ENCODE measurements at regions not wholly inside any gene's neighbourhood (a gene's known extent, or its start where the extent isn't known, plus 50 kb on each side); places are given as distances from the start of the nearest gene placed in this dataset.

- DNase-seq, result no peak
- ChIA-PET POLR2A (ENCODE audit: unreplicated experiment) (no interaction called here), CTCF (no interaction called here)
- no TSS peak for BruUV-seq (replicated peaks)
- no peak for TF ChIP-seq EZH2 (IDR thresholded peaks at IDR 0.05; ENCODE audit: low read depth)
- no peak for TF ChIP-seq CTCF (conservative IDR thresholded peaks at IDR 0.05)
- no peak overlapping the region for H3K27ac ChIP-seq
- H3F3A ChIP-seq (ENCODE audit: insufficient read depth, low read depth), result no peaks in the 10 kb centered on the region
- no peak overlapping the region for H2AFZ ChIP-seq
- H3K4me2 ChIP-seq, result no peak overlapping the region
- H3K4me1 ChIP-seq (replicated peaks; ENCODE audit: insufficient read depth), result no peaks in the 10 kb centered on the region
- no peaks in the 10 kb centered on the region for H3K36me3 ChIP-seq (ENCODE audit: low read depth)
- no peak overlapping the region for H3K4me3 ChIP-seq
- intact Hi-C loops (cut with micrococcal nuclease; ENCODE audit: unreplicated experiment), result no loop called here
- H3K79me2 ChIP-seq (ENCODE audit: low read depth), result no peaks in the 10 kb centered on the region
- no peaks in the 10 kb centered on the region for H4K20me1 ChIP-seq (ENCODE audit: insufficient read depth)
- no peaks in the 10 kb centered on the region for H3K9me3 ChIP-seq (ENCODE audit: insufficient read depth, low read depth)
- H3K9me2 ChIP-seq (ENCODE audit: insufficient read depth), result no peaks in the 10 kb centered on the region
- H3K27me3 ChIP-seq (ENCODE audit: insufficient read depth, low read depth), result no peaks in the 10 kb centered on the region
These were observed 357.8 kb upstream of the USP15 start for GRCh38 chr12:61902403-61902802.

DNA sequence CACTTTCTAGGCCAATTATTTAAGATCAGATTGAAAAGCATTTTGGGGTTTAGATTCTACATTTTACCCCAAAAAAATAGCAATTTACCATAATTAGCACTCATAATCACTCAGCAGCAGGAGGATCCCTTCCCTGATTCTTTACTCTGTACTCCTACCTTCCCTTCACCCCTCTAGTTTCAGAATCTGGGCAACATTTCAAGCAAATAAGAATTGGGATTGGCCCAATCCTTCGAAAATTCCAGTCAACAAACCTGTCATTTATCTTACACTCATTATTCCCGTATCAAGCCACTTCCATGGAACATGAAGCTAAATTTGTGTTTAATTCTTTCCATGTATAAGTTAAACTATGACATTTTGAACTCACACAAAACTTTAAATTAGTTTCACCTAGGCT is 349.1 kb upstream of the USP15 start:
- CTCF ChIA-PET, result no interaction called here
- Histone ChIP-seq H3K9me3 (ENCODE audit: insufficient read depth, low read depth) (no peaks in the 10 kb centered on the region), H3K36me3 (ENCODE audit: low read depth) (no peaks in the 10 kb centered on the region), H3K27me3 (ENCODE audit: insufficient read depth, low read depth) (no peaks in the 10 kb centered on the region), H3K9me2 (ENCODE audit: insufficient read depth) (no peaks in the 10 kb centered on the region), H3K27ac (no peak overlapping the region), H3F3A (ENCODE audit: insufficient read depth, low read depth) (no peaks in the 10 kb centered on the region), H2AFZ (no peak overlapping the region), H4K20me1 (ENCODE audit: insufficient read depth) (no peaks in the 10 kb centered on the region), H3K4me1 (replicated peaks; ENCODE audit: insufficient read depth) (no peaks in the 10 kb centered on the region), H3K4me2 (no peak overlapping the region), H3K79me2 (ENCODE audit: low read depth) (no peaks in the 10 kb centered on the region), H3K4me3 (no peak overlapping the region)
- POLR2A ChIA-PET (ENCODE audit: unreplicated experiment), result no interaction called here
- BruUV-seq (replicated peaks), result no TSS peak
- no peak for TF ChIP-seq CTCF (conservative IDR thresholded peaks at IDR 0.05)
- TF ChIP-seq EZH2 (IDR thresholded peaks at IDR 0.05; ENCODE audit: low read depth), result no peak
- intact Hi-C loops (cut with micrococcal nuclease; ENCODE audit: unreplicated experiment), result no loop called here
- DNase-seq, result no peak

GRCh38 chr12:61915420-61915819 is 344.8 kb upstream of the USP15 start:
- no TSS peak for BruUV-seq (replicated peaks)
- POLR2A ChIA-PET (ENCODE audit: unreplicated experiment), result no interaction called here

More at GRCh38 chr12:61915420-61915819, 344.8 kb upstream of the USP15 start:
- no peaks in the 10 kb centered on the region for H3F3A ChIP-seq (ENCODE audit: insufficient read depth, low read depth)
- H3K9me3 ChIP-seq (ENCODE audit: insufficient read depth, low read depth), result no peaks in the 10 kb centered on the region
- no peaks in the 10 kb centered on the region for H3K4me1 ChIP-seq (replicated peaks; ENCODE audit: insufficient read depth)
- H3K79me2 ChIP-seq (ENCODE audit: low read depth), result no peaks in the 10 kb centered on the region
- H3K4me3 ChIP-seq, result no peak overlapping the region
- no peak for TF ChIP-seq CTCF (conservative IDR thresholded peaks at IDR 0.05)
- H3K27ac ChIP-seq, result no peak overlapping the region
- CTCF ChIA-PET, result no interaction called here
- H3K27me3 ChIP-seq (ENCODE audit: insufficient read depth, low read depth), result no peaks in the 10 kb centered on the region
- intact Hi-C loops (cut with micrococcal nuclease; ENCODE audit: unreplicated experiment), result no loop called here
- H3K4me2 ChIP-seq, result no peak overlapping the region
- H3K9me2 ChIP-seq (ENCODE audit: insufficient read depth), result no peaks in the 10 kb centered on the region
- no peak overlapping the region for H2AFZ ChIP-seq
- no peaks in the 10 kb centered on the region for H3K36me3 ChIP-seq (ENCODE audit: low read depth)
- no peaks in the 10 kb centered on the region; the same call in 1 of the 2 replicates for H4K20me1 ChIP-seq (ENCODE audit: insufficient read depth)
- DNase-seq, result no peak
